Upper lobe of left lung (tissue), 6 donors: ENCODE measurements at regions not wholly inside any gene's neighbourhood (a gene's known extent, or its start where the extent isn't known, plus 50 kb on each side); places are given as distances from the start of the nearest gene placed in this dataset.
A peak's percentile ranks its signal among the peaks of the same experiment; 100 is the strongest.
"Not testable (repeated sequence)": the region's sequence is repeated elsewhere in the genome, so short reads cannot be mapped to it uniquely, and the experiment has no call there.

Experiments used
- ATAC-seq, 2 donors: fragments of 200-7000 bp; cut with Tn5 transposase; one replicate each; pipeline ENCODE4 v1.9.1; 2022; ENCODE audit warnings: mild to moderate bottlenecking in 2 of 2, moderate library complexity in 2 of 2; ENCODE audit not compliant: low FRiP score in 2 of 2
- DNase-seq, 2 donors: peaks; one replicate each; pipeline ENCODE4 v3.0.0-alpha.2; 2019 to 2020
- H3K27ac ChIP-seq, 4 donors: fragments of 200-600 bp; sonication (generic); one replicate each; pipeline ENCODE4 v1.5.1; 2016 to 2019
- H3K27me3 ChIP-seq, 4 donors: fragments of 200-600 bp; sonication (generic); one replicate each; pipeline ENCODE4 v1.5.1; 2017 to 2019
- H3K36me3 ChIP-seq, 4 donors: fragments of 200-600 bp; sonication (generic); one replicate each; pipeline ENCODE4 v1.5.1; 2016 to 2019
- H3K4me1 ChIP-seq, 4 donors: fragments of 200-600 bp; sonication (generic); one replicate each; pipeline ENCODE4 v1.5.1; 2018 to 2019
- H3K4me3 ChIP-seq, 4 donors: fragments of 200-600 bp; sonication (generic); one replicate each; pipeline ENCODE4 v1.5.1; 2017 to 2019; ENCODE audit warnings: mild to moderate bottlenecking in 2 of 4, moderate library complexity in 1 of 4
- H3K9me3 ChIP-seq, 4 donors: fragments of 200-600 bp; sonication (generic); one replicate each; pipeline ENCODE4 v1.5.1; 2018 to 2019
- CTCF ChIP-seq, 6 experiments: fragments of 450-650 bp in 4 of 6; fragments of 200-600 bp in 2 of 6; sonication (generic) in 2 of 6; IDR thresholded peaks; one replicate each; pipeline ENCODE4 v1.5.1; 2016 to 2019; ENCODE audit warnings: antibody characterized with exemption in 6 of 6
- EP300 ChIP-seq, 4 donors: sonication (generic); formaldehyde crosslinking; IDR thresholded peaks; one replicate each; pipeline ENCODE4 v1.5.1; 2017; ENCODE audit warnings: antibody characterized with exemption in 4 of 4, control low read depth in 2 of 4
- POLR2A ChIP-seq, 4 donors: fragments of 450-650 bp; IDR thresholded peaks; one replicate each; pipeline ENCODE4 v1.5.1; 2016 to 2017; ENCODE audit warnings: antibody characterized with exemption in 4 of 4, mild to moderate bottlenecking in 2 of 4
- POLR2AphosphoS5 ChIP-seq, 2 donors: sonication (generic); formaldehyde crosslinking; IDR thresholded peaks; one replicate each; pipeline ENCODE4 v1.5.1; 2017; ENCODE audit warnings: antibody characterized with exemption in 2 of 2
- WGBS, 2 donors: methylation state at CpG; one replicate each; pipeline ENCODE4 v1.1.5; 2017 to 2018; 5-methylcytosine and 5-hydroxymethylcytosine counted together
- donor health status: DM: no; HTN: no; CAD: no; lungs with moderate emphysema.
- donor health status: DM: no; HTN: yes; CAD: no; lungs with severe emphysema.

DNA sequence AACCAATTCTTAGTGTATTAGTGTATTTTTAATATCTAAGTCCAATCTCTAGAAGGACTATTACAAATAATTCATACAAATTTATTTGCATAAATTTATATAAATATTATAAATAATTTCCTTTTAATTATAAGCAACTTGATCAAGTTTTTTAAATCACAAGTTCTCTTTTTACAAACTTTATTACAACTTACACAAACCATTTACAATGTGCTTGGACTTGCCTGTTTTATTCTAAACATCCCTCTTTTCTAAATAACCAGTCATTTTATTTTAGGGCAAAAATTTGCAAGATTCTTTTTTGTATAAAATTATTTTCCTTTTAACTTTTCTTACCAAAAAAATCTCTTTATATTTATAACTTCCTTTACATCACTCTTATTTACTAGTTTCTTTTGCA lies 83.5 kb upstream of the SYNCRIP start:
- DNase-seq (no peak), ATAC-seq (no peak)
- H3K27me3 ChIP-seq, result no peaks in the 10 kb centered on the region
- peaks cover 0 to 5% (median 0%) of the 10 kb centered on the region in 4 donors for H3K9me3 ChIP-seq
- H3K4me3 ChIP-seq, result no peak overlapping the region
- no peaks in the 10 kb centered on the region for H3K36me3 ChIP-seq
- no peaks in the 10 kb centered on the region for H3K4me1 ChIP-seq
- H3K27ac ChIP-seq, result no peak overlapping the region
- no peak for TF ChIP-seq CTCF (IDR thresholded peaks at IDR 0.05)
- TF ChIP-seq EP300 (IDR thresholded peaks at IDR 0.05), result no peak
- TF ChIP-seq POLR2A (IDR thresholded peaks at IDR 0.05), result no peak
- no peak for TF ChIP-seq POLR2AphosphoS5 (IDR thresholded peaks at IDR 0.05)

DNA sequence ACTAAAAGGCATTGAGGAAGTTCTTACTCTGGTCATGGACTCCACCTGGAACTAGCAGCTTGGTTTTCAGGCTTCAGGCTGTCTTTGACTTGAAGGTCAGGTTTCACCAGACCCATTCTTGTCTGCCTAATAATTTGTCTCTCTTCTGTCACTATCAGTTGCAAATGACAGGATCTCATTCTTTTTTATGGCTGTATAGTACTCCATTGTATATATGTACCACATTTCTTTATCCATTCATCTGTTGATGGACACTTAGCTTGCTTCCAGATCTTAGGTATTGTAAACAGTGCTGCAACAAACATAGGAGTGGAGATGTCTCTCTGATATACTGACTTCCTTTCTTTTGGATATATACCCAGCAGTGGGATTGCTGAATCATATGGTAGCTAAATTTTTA lies 73.1 kb upstream of the SYNCRIP start:
- no peak overlapping the region for H3K4me3 ChIP-seq
- no peaks in the 10 kb centered on the region for H3K36me3 ChIP-seq
- TF ChIP-seq CTCF (IDR thresholded peaks at IDR 0.05) (no peak), POLR2A (IDR thresholded peaks at IDR 0.05) (no peak), EP300 (IDR thresholded peaks at IDR 0.05) (no peak), POLR2AphosphoS5 (IDR thresholded peaks at IDR 0.05) (no peak)
- H3K27ac ChIP-seq, result no peak overlapping the region
- no peaks in the 10 kb centered on the region for H3K27me3 ChIP-seq
- DNase-seq (no peak), ATAC-seq (no peak)
- no peaks in the 10 kb centered on the region for H3K4me1 ChIP-seq
- no peaks in the 10 kb centered on the region for H3K9me3 ChIP-seq

DNA sequence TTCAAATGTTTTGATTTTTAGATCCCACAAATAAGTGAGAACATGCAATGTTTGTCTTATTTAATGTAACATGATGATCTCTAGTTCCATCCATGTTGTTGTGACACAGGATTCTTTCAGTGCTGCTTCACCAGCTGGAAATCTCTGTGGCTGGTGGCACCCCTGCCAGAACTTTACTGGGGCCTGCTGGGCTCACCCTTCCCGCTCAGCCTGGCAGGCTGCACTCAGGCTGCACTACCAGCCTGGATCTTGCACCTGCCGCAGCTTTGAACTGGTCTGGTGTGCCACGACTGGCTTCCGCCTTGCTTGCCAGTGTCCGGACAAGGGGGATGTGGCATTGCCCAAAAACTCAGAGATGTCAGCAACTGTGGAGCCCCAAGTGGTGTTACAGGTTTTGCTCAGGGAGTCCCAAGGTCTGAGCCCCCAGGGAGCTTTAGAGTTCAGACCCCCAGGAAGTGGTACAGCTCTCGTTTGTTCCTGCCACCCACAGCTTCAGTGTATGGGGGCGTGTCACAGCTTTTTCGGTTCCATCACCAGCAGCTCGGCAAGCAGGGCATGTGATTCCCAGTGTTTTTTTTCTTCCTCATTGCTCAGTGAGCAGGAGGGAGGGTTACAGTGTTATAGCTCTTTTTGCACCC lies 72.3 kb upstream of the SYNCRIP start:
- no peak for TF ChIP-seq POLR2AphosphoS5 (IDR thresholded peaks at IDR 0.05)
- no peak for TF ChIP-seq EP300 (IDR thresholded peaks at IDR 0.05)
- Histone ChIP-seq H3K27ac (no peak overlapping the region), H3K4me1 (no peaks in the 10 kb centered on the region), H3K9me3 (no peaks in the 10 kb centered on the region), H3K36me3 (no peaks in the 10 kb centered on the region), H3K4me3 (no peak overlapping the region), H3K27me3 (no peaks in the 10 kb centered on the region)
- no peak for ATAC-seq
- WGBS, 2 donors, result 78 to 83% methylated on average over 8 to 9 of the region's 9 CpGs
- DNase-seq, result peak in 1 of 2 donors; percentile 23

DNA sequence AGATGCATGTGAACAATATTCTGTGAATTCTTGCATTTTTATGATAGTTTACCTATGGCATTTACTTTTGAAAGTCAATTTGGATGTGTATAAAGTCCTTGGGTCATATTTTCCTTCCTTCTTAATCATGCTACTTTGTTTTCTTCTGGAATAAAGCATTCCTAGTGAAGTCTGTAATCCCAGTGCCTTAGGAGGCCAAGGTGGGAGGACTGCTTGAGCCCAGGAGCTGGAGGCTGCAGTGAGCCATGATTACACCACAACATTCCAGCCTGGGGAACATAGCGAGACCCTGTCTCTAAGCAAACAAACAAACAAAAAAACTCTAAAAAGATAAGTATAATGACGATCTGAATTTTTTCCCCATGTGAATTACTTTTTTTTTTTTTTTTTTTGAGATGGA lies 69.7 kb upstream of the SYNCRIP start:
- 83 to 85% methylated on average over 2 of the region's 2 CpGs for WGBS, 2 donors
- ATAC-seq (no peak), DNase-seq (no peak)
- Histone ChIP-seq H3K9me3 (no peaks in the 10 kb centered on the region), H3K4me1 (no peaks in the 10 kb centered on the region), H3K4me3 (no peak overlapping the region), H3K27ac (no peak overlapping the region), H3K27me3 (no peaks in the 10 kb centered on the region), H3K36me3 (no peaks in the 10 kb centered on the region)
- TF ChIP-seq EP300 (IDR thresholded peaks at IDR 0.05) (no peak), POLR2A (IDR thresholded peaks at IDR 0.05) (no peak), CTCF (IDR thresholded peaks at IDR 0.05) (no peak), POLR2AphosphoS5 (IDR thresholded peaks at IDR 0.05) (no peak)

GRCh38 chr6:85707515-85708145 lies 64.9 kb upstream of the SYNCRIP start:
- not testable (repeated sequence) for H3K27me3 ChIP-seq, H3K27ac ChIP-seq, H3K4me3 ChIP-seq, H3K36me3 ChIP-seq, ATAC-seq, H3K9me3 ChIP-seq, DNase-seq, H3K4me1 ChIP-seq
- 86 to 88% methylated on average over 1 of the region's 1 CpG for WGBS, 2 donors

DNA sequence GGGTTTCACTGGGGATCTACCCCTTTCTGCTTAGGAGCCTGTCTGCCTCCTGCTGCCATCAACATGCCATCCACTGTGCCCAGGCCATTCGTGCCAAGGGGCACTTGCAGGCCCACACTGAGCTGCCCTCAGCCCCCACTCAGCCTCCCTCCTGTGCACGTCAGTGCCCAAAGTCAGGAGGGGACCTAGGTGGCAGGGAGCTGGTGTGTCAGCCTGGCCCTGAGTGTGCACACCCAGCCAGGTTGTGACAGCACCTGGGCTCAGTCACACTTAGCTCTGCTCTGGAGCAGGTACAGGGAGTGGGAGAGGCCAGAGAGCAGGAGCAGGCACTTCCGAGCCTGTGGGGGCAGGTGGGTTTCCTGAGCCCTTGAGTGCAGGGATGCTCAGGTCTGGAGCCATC lies 63.6 kb upstream of the SYNCRIP start:
- Histone ChIP-seq H3K27me3 (no peaks in the 10 kb centered on the region), H3K36me3 (no peaks in the 10 kb centered on the region), H3K4me1 (no peaks in the 10 kb centered on the region), H3K27ac (no peak overlapping the region), H3K4me3 (no peak overlapping the region), H3K9me3 (no peaks in the 10 kb centered on the region)
- no peak for TF ChIP-seq POLR2A (IDR thresholded peaks at IDR 0.05)
- TF ChIP-seq EP300 (IDR thresholded peaks at IDR 0.05), result no peak
- no peak for TF ChIP-seq POLR2AphosphoS5 (IDR thresholded peaks at IDR 0.05)
- no peak for TF ChIP-seq CTCF (IDR thresholded peaks at IDR 0.05)
- ATAC-seq (peak; percentile 29 to 46), DNase-seq (peak in 1 of 2 donors; percentile 50)
- WGBS, 2 donors, result 91 to 93% methylated on average over 2 to 3 of the region's 3 CpGs
